GM18502 (cell line): ENCODE measurements at regions not wholly inside any gene's neighbourhood (a gene's known extent, or its start where the extent isn't known, plus 50 kb on each side); places are given as distances from the start of the nearest gene placed in this dataset.
A peak's percentile ranks its signal among the peaks of the same experiment; 100 is the strongest.

ENCODE experiments used
- ATAC-seq: cut with Tn5 transposase; IDR thresholded peaks from one replicate; pipeline ENCODE4 v1.9.1; 2021; ENCODE audit warnings: mild to moderate bottlenecking; ENCODE audit not compliant: unreplicated experiment, poor library complexity

DNA sequence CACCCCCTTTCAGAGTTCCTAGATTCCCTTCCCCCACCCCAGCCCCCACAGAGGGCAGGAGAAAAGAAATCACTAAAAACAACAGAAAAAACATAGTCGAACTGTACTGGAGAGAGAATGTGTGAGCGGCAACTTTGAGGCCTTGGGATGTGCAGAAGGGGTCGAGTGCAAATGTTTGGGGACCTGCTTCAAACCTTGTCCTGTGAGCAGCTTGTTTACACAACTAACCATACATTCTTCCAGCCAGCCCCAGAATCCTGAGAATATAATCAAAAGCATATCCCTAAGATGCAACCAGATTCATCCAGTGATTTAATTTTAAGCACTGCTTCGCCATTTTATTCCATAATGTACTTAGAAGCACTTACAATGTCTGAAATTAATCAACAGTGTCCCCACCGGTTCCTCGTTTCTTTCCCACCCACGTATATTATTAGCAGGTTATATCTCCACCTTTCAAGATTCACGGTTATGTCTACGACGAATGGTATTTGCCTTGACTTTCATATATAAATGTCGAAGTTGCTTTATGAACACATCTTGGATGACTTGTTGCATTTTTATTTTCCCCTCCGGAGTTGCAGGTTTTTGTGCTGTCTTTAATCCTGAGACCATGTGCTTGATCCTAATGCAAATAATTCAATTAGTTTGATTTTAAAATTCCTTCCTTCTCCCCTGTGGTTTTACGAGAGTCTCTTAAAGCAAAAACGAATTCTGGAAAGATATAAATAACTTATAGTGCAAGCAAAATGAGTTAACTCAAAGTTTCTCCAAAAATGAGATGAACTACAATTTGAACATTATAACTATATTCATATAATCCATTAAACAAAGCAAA is 107.6 kb downstream of the ZIC5 start:
- no peak for ATAC-seq

DNA sequence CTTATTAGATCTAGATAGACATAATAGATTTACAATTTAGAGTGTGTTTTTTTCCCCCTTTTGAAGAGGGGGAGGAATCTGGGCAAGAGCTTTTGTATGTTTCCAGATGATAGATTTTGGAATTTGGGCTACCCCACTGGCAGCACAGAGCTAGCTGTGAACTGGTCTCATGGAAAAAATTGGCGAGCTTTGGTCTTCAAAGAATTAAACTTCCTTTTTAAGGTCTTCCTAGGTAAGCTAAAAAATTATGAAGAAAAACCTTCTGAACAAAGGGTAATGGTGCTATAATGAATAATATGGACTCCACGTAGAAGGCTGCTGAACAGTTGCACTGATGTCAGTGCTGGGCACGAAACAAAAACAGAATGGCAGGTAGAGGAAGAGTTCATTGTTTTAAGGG is 109.3 kb downstream of the ZIC5 start:
- ATAC-seq: no peak

DNA sequence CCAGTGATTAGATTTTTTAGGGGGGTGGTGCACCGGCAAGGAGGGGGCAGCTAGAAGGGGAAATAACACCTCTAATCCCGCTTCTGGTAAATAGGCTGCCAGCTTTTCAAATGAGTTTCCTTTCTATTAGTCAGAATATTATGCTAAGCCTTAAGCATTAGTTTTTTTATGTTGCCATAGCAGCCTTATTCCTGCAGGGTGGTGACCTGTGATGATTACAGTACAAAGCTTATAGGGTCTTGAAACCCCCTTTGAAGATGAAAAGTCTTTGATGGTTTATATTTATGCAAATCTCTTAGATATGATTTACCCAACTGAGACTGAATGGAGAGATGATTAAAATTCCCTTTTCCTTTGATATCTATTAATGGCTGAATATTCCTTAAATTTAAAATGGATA is 109.8 kb downstream of the ZIC5 start:
- no peak for ATAC-seq

DNA sequence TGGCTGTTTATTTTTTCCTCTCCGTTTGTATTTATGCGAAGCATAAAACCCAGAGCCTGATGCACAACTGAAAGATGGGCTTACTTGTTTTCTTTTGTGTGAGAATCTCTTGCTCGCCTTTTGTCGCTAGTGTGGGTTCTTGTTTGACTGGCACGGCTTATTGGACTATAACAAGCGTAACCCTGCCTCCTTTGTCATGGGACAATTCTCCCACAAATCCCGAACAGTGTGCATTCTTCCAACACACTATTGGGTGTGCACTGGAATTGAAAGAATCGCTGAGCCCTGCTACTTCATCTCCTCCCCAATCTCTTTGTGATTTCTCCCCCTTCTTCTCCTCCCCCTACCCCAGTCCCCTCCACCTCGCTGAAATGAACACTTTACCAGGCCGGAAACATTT is 110.8 kb downstream of the ZIC5 start:
- ATAC-seq: no peak

DNA sequence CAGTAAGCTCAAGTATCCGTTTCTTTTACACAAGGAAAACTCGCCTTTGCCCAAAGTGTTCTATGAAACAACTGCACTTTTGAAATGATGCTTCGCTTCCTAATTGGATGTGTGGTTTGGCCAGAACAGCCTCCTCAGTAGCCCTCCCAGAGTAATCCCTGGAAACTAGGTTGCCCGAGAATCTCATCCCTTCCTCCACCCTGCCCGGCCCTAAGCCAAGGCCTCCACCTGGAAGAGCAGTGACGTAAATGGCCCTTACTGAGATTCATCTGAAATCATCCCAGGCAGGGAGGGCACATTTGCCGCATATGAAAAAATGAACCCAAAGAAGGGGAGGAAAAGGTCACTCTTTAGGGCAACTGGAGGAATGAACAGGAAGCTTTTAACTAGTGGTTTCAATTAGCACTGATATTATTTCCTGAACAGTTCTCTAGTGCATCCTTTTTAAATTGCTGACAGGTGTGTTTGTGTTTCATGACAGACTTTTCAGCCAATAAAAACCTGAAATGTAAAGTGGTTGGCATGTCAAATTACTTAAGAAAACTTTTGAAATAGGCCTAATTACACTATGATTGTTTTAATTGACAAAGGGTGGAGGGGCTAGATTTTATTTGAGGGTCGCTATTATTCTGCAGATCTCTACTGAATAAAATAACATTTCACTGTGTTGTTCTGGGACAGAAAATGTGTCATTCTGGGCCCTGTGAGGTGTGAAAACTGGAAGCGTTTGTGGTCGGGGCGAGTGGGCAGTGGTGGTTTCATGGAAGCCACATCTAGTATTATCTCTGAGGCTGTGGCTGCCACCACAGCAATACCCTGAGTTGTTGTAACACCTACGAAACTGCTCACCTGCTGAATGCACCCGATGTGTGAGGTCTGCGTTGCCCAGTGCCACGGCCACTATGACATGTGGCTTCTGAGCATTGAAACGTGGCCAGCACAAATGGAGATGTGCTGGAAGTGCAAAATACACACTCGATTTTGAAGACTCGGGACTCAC is 112.1 kb downstream of the ZIC5 start:
- peak; percentile 86 for ATAC-seq

DNA sequence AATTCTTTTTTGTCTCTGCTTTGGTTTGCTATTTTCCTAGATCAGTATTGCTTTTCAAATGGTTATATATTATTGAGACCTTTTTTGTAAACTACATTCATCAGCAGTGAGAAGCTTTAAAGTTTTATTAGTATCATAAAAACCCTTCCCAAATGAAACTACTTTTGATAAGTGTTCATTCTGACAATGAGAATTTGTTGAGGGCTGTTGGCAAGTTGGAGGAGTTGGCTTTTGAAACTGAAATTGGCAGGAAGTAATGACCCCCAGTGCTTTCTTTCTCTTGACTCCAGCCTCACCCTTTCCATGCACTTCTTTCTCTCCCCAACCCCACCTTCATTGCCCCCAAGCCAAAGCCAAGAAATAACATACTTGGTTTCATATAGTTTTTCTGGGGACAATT is 113.8 kb downstream of the ZIC5 start:
- no peak for ATAC-seq

DNA sequence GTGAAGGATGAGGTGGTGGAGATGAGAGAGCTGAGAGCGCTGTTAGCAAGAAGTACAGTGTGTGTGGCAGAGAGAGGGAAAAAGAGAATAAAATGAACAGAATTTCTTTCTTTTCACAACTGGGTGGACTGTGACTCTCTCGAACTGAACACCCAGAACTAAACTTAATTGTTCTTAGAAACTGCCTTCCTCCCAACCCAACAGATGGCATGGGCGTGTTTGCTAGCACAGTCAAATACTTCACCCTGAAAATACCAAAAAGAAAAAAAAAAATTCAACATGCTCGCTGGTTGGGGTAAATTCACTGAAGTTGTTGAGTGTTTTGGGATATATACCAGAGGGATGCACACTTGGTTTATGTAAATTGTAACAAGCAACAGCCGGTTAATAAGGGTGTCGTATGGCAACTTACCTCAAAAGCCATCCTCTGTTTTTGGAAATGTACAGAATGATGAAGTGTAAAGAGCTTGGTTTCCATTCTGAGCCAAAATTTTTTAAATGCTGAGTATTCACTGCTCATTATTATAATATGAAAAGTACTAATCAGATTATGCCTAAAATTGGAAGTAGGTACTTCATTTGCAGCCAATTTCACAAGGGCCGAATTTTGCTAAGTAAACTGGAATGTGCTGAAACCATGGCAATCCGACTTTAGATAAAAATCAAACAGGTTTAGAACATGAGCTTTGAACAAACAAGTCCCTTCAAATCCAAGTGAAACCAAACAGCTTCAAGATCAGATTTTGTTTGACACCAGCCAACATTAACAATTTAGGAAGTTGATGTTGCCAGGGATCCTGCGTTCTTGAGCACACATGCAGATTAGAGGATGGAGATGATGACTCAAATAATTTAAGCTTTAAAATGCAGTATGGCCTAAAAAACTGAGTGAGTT is 115.8 kb downstream of the ZIC5 start:
- no peak for ATAC-seq

DNA sequence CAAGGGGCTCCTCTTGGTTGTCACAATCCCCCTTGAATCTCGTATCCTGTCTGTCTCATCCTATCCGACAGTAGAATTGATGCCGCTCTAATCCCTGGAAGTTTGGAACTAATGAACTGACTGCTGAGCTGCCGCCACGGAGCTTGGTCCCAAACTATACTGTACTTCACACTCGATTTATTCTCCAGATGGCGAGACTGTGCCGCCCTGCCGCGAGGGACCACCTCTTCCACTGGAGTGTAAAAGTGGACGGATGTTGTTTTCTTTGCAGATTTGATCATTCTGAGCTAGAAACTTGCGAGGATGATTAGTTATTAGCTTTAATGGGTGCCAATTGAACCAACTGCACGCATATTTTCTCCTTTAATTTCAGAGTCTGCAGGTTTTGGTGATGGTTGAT is 117.2 kb downstream of the ZIC5 start:
- no peak for ATAC-seq

DNA sequence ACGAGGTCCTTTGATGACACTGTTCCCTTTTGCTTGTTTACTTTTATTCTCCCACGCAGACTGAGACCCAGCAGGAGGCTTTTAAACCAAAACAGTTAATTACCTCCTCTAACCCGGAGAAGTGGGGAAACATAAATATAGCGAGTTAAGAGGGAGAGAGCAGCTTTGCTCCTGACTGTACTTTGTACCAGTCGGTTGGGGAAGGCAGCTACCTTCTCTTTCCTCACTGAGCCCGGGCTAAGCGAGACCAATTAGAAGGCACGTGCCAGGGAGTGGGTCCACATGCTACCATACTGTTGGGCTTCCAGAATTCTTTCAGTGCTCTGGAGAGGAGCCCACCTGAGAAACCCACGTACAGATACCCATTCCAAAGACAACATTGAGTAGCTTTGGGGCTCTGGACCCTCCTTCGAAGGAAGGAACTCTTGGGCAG is 124.2 kb downstream of the ZIC5 start:
- no peak for ATAC-seq

DNA sequence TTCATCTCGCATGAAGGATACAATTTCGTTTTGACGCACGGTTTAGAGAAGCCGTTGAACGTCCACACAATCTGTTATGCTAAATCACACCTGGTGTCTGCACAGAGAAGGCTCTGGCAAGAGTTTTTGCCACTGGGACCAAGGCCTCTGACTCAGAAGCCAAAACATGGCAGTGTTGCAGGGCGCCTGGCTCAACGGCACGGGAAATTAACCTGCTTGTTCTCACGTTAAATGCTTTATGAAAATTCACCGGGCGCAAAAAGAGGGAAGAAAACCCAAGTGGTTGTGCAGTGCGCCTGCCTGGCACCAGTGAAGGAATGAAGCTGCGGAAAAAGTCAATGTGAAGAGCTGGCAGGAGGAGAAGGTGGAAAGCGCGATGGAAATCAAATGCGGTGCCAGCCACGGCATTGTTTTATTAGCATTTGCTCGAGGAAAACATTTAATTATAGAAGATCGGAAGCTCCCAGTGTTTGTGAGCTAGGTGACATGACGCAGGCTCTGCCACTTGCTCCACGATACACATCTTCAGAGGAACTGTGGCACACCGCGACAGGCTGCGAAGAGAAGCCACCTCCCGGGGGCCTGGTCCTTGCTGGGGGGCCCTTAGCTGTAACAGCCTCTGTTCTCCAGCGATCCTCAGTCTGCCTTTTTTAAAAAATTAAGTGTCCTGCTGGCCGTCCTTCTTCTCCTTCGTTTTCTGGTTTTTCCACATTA is 126.2 kb downstream of the ZIC5 start:
- no peak for ATAC-seq

DNA sequence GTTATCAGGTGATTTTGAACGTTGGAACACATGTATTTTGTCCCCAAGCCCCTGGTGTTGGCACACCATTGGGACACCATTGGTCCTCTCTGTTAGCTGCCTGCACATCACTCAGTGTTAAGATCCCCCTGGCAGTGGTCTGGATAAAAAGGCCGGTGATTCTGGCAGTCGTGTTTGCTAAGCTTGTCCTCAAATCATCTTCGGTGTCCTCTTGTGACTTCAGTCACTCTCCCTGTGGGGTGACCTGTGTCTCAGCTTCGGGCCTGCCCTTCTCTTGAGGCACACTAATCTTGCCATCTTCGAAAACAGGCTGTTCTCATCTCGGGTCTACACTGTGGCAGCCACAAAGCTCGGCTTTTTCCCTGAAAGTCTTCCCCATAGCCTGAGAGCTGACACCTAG is 127.1 kb downstream of the ZIC5 start:
- no peak for ATAC-seq

DNA sequence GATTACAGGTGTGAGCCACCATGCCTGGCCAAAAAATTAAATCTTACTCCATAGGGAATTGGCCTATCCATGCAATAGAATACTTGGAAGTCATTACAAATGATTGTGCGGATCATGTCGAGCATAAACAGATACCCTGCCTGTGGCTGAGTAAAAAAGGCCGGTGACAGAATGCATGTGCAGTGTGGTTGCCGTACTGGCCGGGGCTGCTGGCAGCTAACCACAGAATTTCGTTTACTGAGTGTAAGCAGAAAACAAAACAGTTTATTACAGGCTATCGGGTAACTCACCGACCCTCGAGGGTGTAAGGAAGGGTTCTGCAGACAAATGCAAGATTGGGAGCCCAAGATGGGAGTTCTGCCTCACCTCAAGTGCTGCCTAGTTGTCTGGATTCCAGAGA is 127.7 kb downstream of the ZIC5 start:
- ATAC-seq: no peak

DNA sequence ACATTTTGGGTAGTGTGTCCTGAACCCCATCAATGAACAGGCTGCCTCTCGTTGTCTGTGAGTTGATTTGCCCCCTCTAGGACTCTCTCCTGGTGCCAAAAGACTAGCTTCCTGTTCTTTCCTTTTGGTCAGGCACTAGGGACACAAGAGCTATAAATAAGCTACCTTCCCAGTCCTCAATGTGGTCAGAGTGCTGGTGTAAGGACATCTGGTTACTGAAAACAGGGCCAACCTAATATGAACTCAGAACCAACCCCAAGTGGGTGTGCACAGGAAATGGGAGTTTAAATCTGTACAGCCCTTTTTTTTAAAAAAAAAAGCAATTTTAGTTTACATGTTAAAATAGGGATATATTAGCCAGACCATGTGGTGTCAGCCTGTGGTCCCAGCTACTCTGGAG is 129.2 kb downstream of the ZIC5 start:
- ATAC-seq: no peak

DNA sequence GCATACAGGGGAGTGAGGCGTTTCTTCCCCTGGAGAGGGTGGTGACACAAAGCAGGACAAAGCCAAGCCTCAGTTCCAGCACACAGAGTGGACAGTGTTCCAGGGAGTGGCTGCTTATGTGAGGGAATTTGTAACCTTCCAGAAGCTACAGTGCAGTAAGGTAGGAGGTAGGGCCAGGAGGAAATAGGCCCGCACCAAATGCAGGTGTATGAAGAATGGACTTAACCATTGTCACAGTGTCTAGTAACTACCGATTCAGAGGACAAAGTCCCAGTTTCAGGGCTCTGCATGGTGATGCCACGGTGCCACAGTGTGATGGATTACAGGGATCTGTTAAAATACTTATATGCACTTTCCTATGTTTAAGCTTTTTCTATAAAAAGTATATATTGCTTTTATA is 135.3 kb downstream of the ZIC5 start:
- no peak for ATAC-seq

DNA sequence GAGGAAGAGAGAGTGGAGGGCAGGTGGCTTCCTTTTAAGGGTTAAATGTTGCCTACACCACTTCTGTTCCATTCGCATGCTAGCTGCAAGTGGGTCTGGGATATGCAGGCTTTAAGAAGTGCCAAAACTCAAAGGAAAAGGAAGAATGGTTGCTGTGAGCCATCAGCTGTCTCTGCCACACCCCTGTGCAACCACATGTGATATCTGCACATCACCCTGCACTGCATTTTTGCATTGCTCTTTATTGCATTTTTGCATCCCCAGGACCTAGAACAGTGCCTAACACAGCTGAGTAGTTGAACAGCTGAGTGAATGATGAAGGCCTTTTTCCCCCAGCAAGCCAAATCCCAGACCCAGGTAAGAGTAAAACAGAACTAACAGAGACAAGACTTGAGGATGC is 136.1 kb downstream of the ZIC5 start:
- ATAC-seq: no peak

DNA sequence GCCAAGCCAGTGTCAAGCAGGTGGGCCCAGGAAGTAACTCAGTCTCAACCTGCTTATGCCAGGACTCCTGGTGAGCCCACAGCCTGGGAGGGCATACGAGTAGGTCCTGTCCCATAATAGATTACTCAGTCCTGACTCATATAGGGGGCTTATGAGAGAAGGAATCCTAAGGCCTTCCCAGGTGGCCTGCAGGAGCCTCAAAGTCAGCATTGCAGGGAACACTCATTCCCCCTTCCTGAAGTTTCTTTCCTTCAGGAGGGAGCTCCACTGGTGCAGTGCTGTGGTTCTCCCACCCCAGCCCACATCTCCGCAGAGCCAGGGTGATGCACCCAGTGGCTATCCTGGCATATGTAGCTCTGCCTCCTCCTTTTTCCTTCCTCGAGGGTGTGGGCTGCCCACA is 137.3 kb downstream of the ZIC5 start:
- ATAC-seq: no peak

DNA sequence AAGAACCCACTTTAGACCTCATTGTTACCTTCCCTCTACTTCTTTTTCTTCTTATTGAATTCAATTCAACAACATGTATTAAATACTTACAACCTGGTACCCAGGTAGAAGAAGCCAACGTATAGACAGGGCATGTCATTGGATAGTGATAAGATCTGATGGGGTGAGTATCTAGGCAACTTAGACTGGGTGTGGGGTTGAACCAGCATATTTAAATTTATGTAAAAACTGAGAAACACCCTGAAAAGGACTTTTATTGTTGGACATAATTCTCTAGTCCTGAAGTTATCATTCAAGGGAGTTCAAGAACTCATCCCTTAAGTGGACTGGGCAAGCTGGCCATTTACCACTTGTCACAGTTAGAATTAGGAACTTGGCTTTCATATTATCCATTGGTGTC is 139.2 kb downstream of the ZIC5 start:
- no peak for ATAC-seq

DNA sequence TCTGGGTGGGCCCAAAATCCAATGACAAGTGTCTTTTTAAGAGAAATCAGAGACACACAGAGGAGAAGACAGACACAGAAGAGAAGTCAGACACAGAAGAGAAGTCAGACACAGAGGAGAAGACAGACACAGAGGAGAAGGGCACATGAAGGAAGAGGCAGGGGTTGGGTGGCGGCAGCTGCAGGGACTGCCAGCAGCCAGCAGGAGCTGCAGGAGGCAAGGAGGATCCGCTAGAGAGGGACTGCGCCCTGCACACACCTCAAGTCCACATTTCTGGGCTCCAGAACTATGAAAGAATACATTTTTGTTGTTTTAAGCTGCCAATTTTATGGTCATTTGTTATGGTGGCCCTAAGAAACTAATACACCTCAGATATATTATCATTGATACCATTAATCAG is 140.6 kb downstream of the ZIC5 start:
- ATAC-seq: no peak

DNA sequence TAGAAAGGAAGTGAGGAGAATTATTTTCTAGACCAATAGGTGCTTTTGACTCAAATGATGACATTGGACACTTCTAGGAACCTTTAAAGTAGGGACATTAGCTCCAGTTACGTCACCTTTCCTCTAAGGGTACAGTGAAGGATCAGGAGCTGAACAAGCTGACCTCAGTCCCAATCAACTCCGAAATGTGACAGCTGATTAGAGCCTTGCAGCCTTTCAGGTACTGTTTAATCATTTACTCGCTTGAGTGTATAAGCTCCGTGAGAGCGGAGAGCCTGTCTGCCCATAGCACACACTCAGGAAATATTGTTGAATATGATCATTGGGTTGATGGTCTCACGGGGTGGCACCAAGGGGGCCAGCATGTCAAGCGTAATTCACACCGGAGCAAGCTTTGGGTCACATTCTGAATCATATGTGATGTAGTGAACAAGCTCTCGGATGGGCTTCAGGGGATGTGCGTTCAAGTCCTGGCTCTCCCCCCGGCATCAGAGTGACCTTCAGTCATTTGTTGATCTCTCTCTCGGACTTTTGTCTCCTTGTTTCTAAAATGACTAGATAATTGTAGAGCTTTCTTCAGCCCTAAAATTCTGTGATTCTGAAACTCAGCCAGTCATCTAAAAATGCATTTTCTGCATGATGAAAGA is 141.9 kb downstream of the ZIC5 start:
- ATAC-seq: no peak
